Activated naive CD4-positive, alpha-beta T cell (primary cell): ENCODE measurements at regions not wholly inside any gene's neighbourhood (a gene's known extent, or its start where the extent isn't known, plus 50 kb on each side); places are given as distances from the start of the nearest gene placed in this dataset.
"Not testable (repeated sequence)": the region's sequence is repeated elsewhere in the genome, so short reads cannot be mapped to it uniquely, and the experiment has no call there.

Experiments used
- DNase-seq, 4 experiments: peaks; one replicate each; lab custom pipeline; 2025; lab: John Stamatoyannopoulos, UW

GRCh38 chr17:77290759-77291558 lies 150.2 kb downstream of the SEC14L1 start:
- DNase-seq = not testable (repeated sequence)

DNA sequence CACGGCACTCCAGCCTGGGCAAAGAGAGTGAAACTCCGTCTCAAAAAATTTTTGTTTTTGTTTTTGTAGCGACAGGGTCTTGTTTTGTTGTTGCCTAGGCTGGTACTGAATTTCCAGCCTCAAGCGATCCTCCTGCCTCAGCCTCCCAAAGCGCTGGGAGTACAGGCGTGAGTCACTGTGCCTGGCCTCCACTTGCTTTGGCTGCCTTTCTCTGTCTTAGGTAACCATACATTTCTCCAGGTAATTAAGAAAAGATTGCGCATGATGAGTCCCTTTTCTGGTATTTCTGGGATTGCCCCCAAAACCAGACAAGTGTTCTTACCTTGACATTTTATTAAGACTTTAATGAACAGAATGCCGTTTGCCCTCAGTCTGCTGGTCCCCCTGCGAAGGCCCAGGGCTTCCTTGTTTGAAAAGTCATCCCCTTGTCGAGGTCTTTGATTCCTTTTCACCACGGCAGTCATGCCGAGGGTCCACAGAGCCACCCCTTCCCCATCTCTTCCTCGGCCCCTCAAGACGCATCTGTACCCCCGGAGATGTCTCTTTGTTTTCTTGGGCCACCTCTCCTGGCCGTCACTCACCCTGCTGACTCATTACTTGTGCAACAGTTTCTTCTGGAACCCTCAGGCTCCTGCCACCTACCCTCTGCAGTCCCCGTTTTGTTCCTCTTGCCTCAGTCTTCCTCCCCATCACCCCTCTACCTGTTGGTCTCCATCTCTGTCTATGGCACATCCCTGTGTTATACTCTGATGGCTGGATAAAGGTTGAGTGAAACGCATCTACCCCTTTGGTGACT lies 151.0 kb downstream of the SEC14L1 start:
- DNase-seq = no peak

GRCh38 chr17:77294761-77295160 lies 154.0 kb downstream of the SEC14L1 start:
- DNase-seq = no peak

- DNase-seq = no peak
Measured at GRCh38 chr17:77295241-77295853, 154.6 kb downstream of the SEC14L1 start.

GRCh38 chr17:77296769-77297409 lies 156.1 kb downstream of the SEC14L1 start:
- DNase-seq = no peak

DNA sequence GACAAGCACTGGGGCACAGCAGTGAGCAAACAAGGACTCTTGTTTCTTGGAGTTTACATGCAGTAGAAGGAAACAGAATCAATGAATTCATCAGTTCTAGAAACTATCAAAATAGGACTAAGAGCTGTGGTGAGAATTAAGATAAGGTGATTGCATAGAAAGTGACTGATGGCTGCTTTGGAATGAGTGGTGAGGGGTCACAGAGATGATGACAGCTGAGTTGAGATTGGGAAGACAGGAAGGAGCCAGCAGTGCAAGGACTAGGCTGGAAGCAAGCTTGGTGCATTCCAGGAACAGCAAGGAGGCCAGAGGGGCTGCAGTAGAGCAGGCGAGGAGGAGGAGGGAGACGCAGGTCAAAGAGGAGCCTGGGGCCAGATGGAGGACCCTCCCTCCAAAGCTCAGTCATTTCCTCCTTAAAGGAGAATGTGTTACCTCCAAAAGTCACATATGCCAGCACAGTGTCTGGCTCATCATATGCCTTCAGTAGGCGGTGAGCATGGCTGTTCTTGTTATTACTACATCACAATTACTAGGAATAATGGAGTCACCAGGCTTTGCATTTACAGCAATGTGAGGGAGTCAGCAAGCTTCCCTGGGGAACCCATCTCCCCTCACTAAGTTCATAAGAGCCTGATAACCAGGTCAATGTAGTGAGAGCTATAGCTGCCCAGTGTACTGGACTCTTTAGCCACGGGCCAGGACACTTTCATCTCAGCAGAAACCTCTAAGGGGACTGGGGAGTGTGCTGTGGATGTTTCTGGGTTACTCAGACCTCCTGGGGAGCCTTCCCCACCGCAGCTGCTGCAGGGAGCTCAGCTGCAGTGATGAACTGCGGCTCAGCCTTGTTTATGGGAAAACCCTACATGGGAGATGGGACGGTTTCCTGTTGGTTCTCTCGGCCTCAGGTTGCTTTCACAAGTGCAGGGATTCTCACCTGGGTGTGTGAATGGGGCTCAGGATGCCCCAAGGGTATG lies 157.2 kb downstream of the SEC14L1 start:
- DNase-seq = no peak

DNA sequence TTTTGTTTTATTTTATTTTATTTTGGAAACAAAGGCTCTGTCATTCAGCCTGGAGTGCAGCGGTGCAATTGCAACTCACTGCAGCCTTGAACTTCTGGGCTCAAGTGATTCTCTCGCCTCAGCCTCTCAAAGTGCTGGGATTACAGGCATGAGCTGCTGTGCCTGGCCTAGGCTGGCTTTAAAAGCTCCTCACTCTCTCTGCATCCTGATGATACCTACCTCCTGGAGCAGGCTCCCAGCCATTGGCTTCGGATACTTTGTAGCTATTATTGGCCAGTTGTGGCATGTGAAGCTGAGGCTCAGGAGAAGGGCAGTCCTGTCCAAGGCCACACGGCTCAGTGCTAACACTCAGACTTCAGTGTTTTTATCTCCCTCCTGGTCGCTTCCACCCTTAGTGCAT lies 158.0 kb downstream of the SEC14L1 start:
- DNase-seq = no peak

GRCh38 chr17:77299256-77300015 lies 158.7 kb downstream of the SEC14L1 start:
- no peak for DNase-seq

DNA sequence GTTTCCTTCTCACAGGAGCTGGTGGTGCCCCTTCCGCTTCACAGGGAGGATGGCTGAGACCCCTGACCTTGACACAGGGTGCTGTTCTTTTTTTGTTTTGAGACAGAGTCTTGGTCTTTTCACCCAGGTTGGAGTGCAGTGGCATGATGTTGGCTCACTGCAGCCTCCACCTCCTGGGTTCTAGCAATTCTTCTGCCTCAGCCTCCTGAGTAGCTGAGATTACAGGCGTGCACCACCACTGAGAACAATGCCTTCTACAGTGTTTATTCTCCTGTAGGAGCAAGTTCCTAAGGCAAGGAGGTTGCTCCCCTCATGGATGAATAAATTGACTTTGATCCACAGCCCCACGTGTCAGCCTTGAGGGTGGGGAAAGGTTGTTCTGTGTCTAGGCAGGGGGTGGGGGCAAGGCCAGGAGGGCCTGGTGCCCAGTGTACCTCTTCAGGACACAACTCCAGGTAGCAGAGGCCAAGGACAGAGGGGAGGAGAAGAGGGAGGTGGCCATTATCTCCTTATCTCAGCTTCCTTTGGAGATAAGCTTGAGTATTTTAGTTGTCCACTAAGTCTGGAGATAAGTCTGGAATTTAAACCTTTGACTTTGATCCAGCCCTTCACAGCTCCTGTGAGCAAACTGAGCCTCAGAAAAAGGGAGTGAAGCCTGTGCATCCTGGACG lies 159.4 kb downstream of the SEC14L1 start:
- DNase-seq = no peak

- no peak for DNase-seq
Measured at GRCh38 chr17:77301694-77302266, 161.0 kb downstream of the SEC14L1 start.

DNA sequence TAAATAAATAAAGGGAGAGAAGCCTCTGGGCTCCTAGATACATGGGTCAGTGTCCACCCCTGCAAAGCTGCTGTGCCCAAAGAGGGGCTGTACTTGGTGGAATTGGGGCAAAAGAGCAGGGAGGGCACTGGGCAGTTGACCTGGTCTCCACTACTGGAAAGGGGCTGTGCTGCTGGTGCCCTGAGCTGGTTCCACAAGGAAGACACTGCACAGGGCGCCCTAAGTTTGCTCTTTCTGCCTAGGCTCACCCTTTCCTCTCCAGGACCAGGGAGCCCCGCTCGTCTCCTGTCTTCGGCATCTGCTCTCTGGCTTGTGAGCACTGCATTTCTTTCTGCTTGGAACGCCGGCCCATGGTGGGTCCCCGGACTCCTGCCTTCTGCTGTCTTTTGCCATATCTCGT lies 161.9 kb downstream of the SEC14L1 start:
- DNase-seq = no peak

DNA sequence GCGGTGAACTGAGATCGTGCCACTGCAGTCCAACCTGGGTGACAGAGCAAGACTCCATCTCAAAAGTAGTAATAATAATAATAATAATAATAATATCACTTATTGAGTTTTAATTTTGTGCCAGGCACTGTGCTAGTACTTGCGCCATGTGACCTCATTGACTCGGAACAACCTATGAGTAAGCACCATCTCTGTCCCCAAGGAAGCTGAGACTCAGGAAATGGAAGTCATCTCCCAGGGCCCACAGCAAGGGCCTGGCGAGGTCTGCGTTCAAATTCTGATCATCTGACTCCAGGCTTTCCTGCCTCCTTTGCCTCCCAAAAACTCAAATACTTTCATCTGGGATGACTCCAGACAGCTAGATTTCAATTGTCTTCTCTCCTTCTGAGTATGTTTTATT lies 162.9 kb downstream of the SEC14L1 start:
- no peak for DNase-seq

GRCh38 chr17:77304051-77304745 lies 163.4 kb downstream of the SEC14L1 start:
- DNase-seq = no peak

GRCh38 chr17:77304746-77305473 lies 164.1 kb downstream of the SEC14L1 start:
- no peak for DNase-seq

GRCh38 chr17:77306048-77306789 lies 165.4 kb downstream of the SEC14L1 start:
- DNase-seq = no peak

DNA sequence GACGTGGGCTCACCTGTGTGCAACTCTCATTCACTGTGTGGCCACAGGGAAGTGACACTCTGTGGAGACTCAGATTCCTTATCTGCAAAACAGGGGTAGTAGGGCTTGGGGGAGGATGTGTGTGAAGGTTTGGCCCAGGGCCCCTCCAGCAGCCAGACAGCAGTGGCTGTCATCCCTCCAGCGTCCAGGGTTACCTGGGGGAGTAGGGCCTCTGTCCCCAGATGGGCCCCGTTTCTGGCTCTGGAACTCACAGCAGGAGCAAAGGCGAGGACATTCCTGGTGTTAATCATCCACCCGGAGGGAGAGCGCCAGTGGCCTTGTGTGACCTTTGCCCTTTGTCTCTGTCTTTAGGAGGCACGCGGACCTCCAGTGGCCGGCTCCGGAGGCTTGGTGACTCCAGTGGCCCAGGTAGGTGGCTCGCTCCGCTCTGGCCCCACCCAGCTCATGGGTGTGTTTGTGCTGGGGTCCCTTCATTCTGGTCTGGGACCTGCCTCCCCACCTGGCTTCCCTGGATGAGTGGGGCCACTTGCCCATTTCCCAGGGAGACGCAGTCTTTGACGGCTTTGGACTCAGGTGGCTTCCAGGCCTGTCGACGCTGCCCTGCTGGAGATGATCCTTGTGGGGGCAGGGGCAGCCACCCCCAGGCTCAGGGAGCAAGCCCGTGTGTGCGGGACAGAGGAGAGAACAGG lies 166.2 kb downstream of the SEC14L1 start:
- DNase-seq = no peak
